Kidney tubule cell (primary cell): ENCODE measurements at regions not wholly inside any gene's neighbourhood (a gene's known extent, or its start where the extent isn't known, plus 50 kb on each side); places are given as distances from the start of the nearest gene placed in this dataset.

ENCODE experiments used
- DNase-seq: peaks from one replicate; pipeline ENCODE4 v3.0.0-alpha.2; 2018; ENCODE audit warnings: low spot score

- DNase-seq: no peak
Observed at GRCh38 chr6:48057601-48058000, 53.4 kb downstream of the PTCHD4 start.

- DNase-seq: no peak
Observed at GRCh38 chr6:48048451-48049146, 62.4 kb downstream of the PTCHD4 start.

GRCh38 chr6:48041894-48042293 lies 69.1 kb downstream of the PTCHD4 start:
- DNase-seq: no peak

GRCh38 chr6:48037946-48038345 lies 73.1 kb downstream of the PTCHD4 start:
- no peak for DNase-seq

GRCh38 chr6:48036316-48036715 lies 74.7 kb downstream of the PTCHD4 start:
- DNase-seq: peak; percentile 62

- DNase-seq: peak; percentile 62
Observed at GRCh38 chr6:48032151-48032550, 78.8 kb downstream of the PTCHD4 start.

GRCh38 chr6:48031711-48032110 lies 79.3 kb downstream of the PTCHD4 start:
- DNase-seq: no peak

GRCh38 chr6:48027704-48028435 lies 83.1 kb downstream of the PTCHD4 start:
- no peak for DNase-seq

- DNase-seq: no peak
Observed at GRCh38 chr6:48024956-48025355, 86.0 kb downstream of the PTCHD4 start.

- no peak for DNase-seq
Observed at GRCh38 chr6:48021904-48022303, 89.1 kb downstream of the PTCHD4 start.

GRCh38 chr6:48016020-48016755 lies 94.8 kb downstream of the PTCHD4 start:
- DNase-seq: peak; percentile 15

GRCh38 chr6:47992809-47993208 lies 118.2 kb downstream of the PTCHD4 start:
- no peak for DNase-seq

- no peak for DNase-seq
Observed at GRCh38 chr6:47983491-47983890, 127.5 kb downstream of the PTCHD4 start.

- no peak for DNase-seq
Observed at GRCh38 chr6:47977314-47977713, 133.7 kb downstream of the PTCHD4 start.

GRCh38 chr6:47974106-47974505 lies 136.9 kb downstream of the PTCHD4 start:
- no peak for DNase-seq

GRCh38 chr6:47970826-47971225 lies 140.2 kb downstream of the PTCHD4 start:
- DNase-seq: no peak

- no peak for DNase-seq
Observed at GRCh38 chr6:47967843-47968242, 143.2 kb downstream of the PTCHD4 start.

- DNase-seq: no peak
Observed at GRCh38 chr6:47964969-47965368, 146.0 kb downstream of the PTCHD4 start.

GRCh38 chr6:47952640-47953039 lies 158.4 kb downstream of the PTCHD4 start:
- no peak for DNase-seq

- no peak for DNase-seq
Observed at GRCh38 chr6:47944846-47945245, 163.0 kb downstream of the OPN5 start.

- no peak for DNase-seq
Observed at GRCh38 chr6:47938405-47938804, 156.6 kb downstream of the OPN5 start.

- no peak for DNase-seq
Observed at GRCh38 chr6:47936820-47937219, 155.0 kb downstream of the OPN5 start.

GRCh38 chr6:47934023-47934422 lies 152.2 kb downstream of the OPN5 start:
- no peak for DNase-seq
